ENCODE measurements at regions not wholly inside any gene's neighbourhood (a gene's known extent, or its start where the extent isn't known, plus 50 kb on each side); places are given as distances from the start of the nearest gene placed in this dataset.

- DNase-seq, result no peak
Observed at GRCh38 chr2:53021292-53021691, 746.3 kb upstream of the CHAC2 start.

- no peak for DNase-seq
Observed at GRCh38 chr2:53018825-53019425, 748.7 kb upstream of the CHAC2 start.

- no peak for DNase-seq
Observed at GRCh38 chr2:53006980-53007379, 760.6 kb upstream of the CHAC2 start.

GRCh38 chr2:53004413-53004812 is 763.2 kb upstream of the CHAC2 start:
- no peak for DNase-seq

DNA sequence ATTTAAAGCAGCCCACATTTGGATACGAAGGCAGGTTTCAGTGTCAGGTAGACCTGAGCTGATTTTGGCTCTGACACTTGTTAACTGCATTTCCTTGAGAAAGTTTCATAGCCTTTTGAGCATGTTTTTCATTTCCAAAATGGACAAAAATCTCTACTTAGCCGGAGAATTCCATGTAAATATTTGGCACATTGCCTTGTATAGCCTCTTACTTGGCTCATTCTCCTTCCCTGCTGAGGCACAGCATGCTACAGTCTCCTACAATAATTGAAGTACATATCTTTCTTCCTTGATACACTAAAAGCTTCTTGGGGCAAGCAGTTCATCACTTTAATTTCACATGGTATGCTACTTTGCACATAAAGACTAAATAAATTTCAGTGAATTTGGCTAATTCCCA is 772.2 kb upstream of the CHAC2 start:
- no peak for DNase-seq

DNA sequence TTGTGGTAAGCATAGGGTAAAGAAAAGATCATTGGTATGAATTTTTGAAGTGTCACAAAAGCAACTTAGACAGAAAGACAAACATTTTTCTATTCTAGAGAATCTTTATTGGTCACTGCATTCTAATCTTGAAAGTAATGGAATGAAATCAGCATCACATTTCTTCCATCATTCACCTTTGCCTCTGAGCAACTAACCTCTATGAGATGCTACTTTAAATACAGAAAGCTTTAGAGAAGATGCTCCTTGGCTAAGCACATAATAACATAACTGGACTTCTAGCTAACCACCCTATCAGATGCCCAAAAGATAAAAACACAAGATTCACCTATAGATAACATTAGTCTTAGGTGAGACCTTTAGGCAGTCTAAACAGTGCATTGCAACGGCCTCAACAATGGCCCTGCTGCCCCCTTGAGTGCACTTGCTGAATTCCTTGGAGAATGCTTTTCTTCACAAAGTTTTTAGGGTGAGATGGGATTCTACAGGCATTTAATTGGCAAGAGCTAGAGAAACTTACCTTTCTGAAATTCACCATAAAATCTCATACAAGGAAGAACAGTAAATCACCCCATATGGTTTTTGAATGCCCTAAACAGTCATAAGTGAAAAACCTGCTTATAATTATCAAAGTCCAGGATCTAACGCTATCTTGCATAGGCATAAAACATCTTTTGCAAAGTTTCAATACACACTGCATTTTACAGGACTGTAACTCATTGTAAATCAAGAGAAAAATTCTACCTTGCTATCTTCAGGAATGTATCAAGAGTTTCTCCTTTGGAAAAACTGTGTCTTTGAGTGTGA is 791.3 kb upstream of the CHAC2 start:
- no peak for DNase-seq

DNA sequence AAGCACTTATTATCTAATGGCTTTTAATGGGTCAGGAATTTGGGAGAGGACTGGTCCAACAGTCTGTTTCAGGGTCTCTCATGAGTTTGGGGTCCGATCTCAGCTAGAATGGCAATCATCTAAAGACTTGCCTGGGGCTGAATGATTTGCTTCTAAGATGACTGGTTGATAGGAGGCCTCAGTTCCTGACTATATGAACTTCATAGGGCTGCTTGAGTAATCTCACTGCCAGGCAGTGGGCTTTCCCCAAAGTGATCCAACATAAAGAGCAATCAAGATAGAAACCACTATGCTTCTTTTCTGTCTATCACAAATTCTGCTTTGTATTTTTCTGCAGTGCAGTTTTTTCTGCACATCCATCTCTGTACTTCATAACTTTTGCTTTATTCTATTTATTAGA is 793.5 kb upstream of the CHAC2 start:
- DNase-seq, result no peak

DNA sequence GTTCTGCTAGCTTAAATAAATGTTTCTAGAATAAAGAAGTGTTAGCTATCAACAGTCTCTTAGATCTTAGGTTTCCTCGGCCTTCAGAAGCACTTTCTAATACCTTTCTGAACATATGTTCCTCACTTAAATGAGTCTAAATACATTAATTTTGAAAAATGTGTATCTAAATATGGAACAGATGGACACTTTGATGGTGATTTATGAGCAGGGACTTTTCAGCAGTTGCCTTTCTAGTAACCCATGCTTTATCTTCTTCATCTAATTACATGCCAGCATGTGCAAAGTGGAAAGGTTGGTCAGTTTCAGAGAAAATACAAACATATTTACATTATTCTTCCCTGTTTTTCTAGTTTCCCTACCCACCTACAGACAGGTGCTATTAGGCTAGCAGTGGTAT is 797.0 kb upstream of the CHAC2 start:
- DNase-seq, result no peak

DNA sequence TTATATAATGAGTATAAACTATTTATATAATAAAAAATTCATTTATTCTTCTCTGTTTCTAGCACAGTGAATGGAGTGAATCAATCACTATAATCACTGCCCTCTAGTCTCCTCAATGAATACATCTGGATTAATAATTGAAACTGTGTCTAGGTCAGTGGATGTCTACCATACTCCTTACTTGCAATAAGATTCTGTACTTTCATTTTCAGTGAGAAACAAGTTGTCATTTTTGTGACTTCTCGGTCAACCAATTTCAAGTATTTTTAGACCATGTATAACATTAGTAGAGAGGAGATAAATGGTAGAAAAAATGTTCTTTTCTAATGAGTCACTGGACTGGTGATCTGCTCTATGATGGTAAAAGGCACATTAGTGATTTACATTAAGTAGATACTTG is 799.6 kb upstream of the CHAC2 start:
- DNase-seq, result no peak

DNA sequence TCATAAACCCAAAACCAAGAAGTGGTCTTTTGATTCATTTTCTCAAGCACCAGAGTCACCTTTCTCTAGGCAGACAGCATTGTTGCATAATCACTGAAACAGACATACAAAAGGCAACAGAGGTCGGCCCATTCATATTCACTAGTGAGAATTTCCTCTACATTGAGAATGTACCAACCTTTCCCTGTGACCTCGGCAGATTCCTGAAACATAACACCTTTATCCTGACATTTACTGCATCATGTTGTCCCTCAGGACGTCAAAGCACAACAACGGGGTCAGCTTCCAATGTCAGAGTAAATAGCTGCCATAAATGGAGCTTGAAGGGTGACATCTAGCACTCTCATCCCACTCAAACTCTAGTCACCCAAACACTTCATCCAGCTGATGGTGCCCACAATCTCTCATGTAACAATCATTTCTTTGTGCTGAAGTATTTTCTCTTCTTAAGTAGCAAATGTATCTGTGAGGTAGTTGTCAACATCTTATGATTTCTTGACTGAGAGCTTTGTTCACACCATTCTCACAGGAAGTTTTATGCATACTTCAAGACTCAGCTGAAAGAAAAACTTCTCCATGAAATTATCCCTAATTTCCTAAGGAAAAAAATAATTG is 802.6 kb upstream of the CHAC2 start:
- no peak for DNase-seq

DNA sequence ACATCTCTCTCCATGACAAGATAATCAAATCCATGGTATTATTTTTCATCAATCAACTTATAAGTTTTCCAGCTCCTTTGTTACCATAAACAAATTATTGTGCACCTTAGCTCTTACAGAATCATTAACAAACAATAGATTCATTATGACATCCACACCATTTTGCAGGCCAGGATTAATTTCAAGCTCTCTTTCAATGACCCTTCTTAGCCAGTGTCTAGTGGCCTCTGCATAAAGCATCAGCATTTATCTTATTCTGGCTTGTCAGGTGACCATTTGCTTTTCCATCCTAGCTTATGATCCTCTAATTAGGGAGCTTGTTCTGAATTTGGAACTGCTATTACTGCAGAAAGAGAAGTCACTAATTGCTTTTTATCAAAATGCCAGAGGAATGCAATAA is 806.2 kb upstream of the CHAC2 start:
- no peak for DNase-seq

DNA sequence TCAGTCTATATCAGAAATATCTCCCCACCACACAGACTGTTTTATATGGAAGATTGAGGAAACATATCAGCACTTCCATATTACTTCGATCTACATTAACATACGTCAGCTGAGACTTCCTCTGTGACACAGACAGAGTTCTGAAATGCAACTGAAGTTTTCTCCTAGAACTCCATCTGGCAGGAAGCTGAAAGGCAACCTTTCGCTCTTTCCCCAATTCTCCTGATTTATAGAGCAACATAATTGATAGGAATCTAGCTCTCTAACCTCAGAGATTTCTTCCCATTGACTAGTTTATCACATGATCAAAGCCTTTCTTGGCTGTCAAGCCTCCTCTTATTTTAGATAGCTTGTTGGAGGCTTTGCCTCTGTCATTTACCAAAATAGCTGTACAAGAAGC is 806.7 kb upstream of the CHAC2 start:
- DNase-seq, result no peak

GRCh38 chr2:52959801-52960200 is 807.8 kb upstream of the CHAC2 start:
- no peak for DNase-seq

GRCh38 chr2:52956766-52957165 is 810.8 kb upstream of the CHAC2 start:
- no peak for DNase-seq

- DNase-seq, result no peak
Observed at GRCh38 chr2:52956118-52956517, 811.5 kb upstream of the CHAC2 start.

DNA sequence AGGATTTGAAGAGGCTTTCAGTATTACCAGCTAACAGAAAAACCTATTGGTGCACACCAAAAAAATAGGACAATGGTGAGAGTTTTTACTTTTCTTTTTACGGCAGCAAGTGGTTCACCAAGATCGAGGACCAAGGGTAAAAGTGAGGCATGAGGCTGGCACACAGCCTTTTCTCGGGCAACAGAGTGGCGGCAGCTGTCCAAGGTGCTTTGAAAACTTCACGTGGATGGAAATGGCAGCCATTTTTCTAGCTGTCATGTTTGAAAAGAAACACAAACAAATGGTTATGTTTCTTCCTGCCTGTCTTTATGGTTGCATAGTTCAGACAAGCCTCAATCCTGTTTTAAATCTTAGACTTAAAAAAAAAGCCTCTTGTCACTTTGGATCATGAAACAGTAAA is 812.5 kb upstream of the CHAC2 start:
- DNase-seq, result no peak

- DNase-seq, result no peak
Observed at GRCh38 chr2:52940101-52940500, 827.5 kb upstream of the CHAC2 start.

GRCh38 chr2:52939250-52939649 is 828.4 kb upstream of the CHAC2 start:
- DNase-seq, result no peak

DNA sequence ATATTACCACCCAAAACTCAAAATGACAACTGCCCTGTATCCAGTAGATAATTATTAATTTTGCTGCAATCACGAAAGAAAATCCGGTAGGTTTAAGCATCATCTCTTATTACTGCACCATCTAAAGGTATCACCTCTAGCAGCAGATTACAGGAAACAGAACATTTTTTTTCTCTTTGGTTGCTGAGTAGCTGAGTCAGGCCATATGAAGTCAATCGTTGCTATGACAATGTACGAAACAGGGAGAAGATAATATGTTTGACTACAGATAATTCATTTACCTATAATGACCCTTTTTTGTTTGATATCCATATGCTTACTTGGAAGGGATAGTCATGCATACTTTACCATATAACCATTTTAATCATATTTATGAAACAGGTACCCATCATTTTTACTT is 831.6 kb upstream of the CHAC2 start:
- DNase-seq, result no peak

DNA sequence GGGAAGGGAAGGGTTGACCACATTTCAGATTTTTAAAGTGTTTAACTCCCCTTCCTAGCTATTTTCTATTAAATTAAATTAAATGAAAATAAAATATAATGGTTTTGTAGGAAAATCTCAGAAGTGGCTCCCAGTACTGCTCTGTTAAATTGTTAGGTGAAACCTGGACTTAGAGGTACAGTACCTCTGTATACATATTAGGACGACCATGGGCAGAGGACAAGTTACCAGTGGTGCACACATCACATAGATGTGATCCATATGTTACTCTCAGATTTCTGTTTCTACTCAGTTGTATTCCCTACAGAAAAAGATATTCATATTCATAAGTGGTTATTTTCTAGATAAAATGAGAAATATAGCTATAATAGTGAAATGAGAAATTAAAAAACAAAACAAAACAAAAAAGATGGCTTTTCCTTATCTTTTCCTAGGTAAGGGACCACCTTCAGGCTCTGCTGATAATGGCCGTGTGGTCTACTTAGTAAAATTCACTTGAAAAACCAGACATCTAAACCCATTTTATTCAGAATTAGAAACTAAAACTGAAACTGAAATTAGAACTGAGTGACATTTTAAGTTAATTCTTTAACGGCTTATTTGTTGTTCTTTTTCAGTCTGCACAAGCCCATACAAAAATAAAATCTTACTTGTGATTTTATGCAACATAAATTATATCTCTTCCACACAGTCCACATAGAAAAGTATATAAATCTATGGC is 832.5 kb upstream of the CHAC2 start:
- DNase-seq, result no peak

DNA sequence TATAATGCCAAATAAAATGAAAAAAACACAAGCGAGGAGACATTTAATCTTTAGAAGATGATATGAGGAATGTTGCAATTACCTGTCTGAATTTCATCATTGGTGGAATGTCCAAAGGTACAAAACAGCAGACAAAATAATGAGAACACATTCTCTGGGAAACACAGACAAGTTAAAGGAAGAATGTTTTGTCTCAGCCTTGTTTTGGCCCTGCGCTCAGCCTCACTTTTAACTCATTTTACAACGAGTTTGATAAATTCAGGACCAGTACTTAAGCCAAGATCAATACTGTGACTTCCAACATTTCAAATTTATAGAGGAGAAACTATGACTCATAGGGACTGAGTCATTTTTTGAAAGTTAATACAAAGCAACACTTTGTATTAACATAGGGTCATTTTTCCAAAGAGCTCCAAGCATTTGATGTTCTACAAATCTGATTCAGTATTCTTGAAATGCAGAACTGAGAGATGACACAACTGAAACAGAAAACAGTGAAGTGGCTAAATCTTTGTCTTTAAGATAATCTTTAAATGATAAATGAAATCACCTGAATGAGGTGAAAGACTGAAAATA is 833.2 kb upstream of the CHAC2 start:
- no peak for DNase-seq

- DNase-seq, result no peak
Observed at GRCh38 chr2:52933878-52934277, 833.7 kb upstream of the CHAC2 start.

GRCh38 chr2:52931660-52932059 is 835.9 kb upstream of the CHAC2 start:
- no peak for DNase-seq

Measured in central memory CD4-positive, alpha-beta T cell (primary cell).